Suprapubic skin (tissue), 3 donors: ENCODE measurements at regions not wholly inside any gene's neighbourhood (a gene's known extent, or its start where the extent isn't known, plus 50 kb on each side); places are given as distances from the start of the nearest gene placed in this dataset.

Experiments
- EP300 ChIP-seq: sonication (generic); formaldehyde crosslinking; IDR thresholded peaks from one replicate; pipeline ENCODE4 v1.6.1; 2017; ENCODE audit warnings: antibody characterized with exemption
- POLR2A ChIP-seq, 2 donors: fragments of 450-650 bp; IDR thresholded peaks; one replicate each; pipeline ENCODE4 v1.6.1; 2017; ENCODE audit warnings: antibody characterized with exemption in 2 of 2, mild to moderate bottlenecking in 2 of 2, moderate library complexity in 2 of 2
- TF ChIP-seq, protein P1 (sequence below), 2 donors: fragments of 200-600 bp in 1 of 2; fragments of 450-650 bp in 1 of 2; sonication (generic) in 1 of 2; IDR thresholded peaks; one replicate each; pipeline ENCODE4 v1.5.1; 2016 to 2019; ENCODE audit warnings: antibody characterized with exemption in 2 of 2, mild to moderate bottlenecking in 1 of 2, moderate library complexity in 1 of 2

DNA sequence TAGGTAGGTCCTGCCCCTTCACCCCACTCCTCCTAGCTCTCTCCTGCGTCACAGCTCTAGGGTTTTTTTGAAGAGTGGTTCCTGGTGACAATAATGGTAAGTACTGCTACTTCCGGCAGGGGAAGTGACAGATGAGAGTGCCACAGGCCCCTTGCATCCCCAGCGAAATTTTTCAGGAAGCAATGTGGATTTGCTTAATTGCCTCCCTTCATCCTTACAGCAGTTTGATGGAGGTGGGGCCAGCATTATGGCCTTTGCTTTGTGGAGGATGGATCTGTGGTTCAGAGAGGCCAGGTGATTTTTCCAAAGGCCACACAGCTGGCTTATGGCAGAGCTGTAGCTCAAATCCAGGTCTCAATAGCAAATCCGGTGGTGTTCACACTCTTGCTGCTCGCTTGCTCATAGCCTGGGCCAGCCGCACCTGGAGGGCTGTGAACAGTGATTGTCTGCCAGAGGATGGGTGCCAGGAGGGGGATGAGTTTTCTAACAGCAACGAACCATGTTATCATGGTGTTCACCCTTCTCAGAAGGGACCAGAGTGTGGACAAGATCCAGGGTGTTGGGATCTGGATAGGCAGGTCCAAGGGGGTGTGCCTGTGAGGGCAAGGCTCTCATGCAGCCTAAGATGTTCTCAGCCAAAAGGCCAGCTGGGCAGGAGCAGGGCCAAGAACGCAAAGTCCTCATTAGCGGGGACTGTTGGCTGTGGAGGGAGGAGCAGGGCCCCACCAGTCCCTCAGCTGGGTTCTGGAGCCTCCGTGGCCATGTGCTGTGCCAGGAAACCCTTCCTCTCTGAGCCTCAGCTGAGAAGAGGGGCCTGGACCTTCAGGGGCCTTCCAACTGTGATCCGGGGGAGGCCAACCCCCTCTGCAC lies 89.0 kb downstream of the EMX2 start:
- TF ChIP-seq EP300 (no peak), POLR2A (IDR thresholded peaks at IDR 0.05) (no peak)
- TF ChIP-seq, protein P1, sequence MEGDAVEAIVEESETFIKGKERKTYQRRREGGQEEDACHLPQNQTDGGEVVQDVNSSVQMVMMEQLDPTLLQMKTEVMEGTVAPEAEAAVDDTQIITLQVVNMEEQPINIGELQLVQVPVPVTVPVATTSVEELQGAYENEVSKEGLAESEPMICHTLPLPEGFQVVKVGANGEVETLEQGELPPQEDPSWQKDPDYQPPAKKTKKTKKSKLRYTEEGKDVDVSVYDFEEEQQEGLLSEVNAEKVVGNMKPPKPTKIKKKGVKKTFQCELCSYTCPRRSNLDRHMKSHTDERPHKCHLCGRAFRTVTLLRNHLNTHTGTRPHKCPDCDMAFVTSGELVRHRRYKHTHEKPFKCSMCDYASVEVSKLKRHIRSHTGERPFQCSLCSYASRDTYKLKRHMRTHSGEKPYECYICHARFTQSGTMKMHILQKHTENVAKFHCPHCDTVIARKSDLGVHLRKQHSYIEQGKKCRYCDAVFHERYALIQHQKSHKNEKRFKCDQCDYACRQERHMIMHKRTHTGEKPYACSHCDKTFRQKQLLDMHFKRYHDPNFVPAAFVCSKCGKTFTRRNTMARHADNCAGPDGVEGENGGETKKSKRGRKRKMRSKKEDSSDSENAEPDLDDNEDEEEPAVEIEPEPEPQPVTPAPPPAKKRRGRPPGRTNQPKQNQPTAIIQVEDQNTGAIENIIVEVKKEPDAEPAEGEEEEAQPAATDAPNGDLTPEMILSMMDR (IDR thresholded peaks at IDR 0.05) = no peak
